Psoas muscle (tissue), 7 donors: ENCODE measurements at regions not wholly inside any gene's neighbourhood (a gene's known extent, or its start where the extent isn't known, plus 50 kb on each side); places are given as distances from the start of the nearest gene placed in this dataset.

Source experiments
- ATAC-seq, 4 donors: fragments of 200-7000 bp; cut with Tn5 transposase; one replicate each; pipeline ENCODE4 v1.9.1; 2020; ENCODE audit warnings: moderate library complexity in 3 of 4, mild to moderate bottlenecking in 2 of 4
- DNase-seq, 2 donors: peaks; one replicate each; pipeline ENCODE4 v3.0.0-alpha.2; 2020
- H3K27ac ChIP-seq: fragments of 200-600 bp; one replicate; pipeline ENCODE4 v1.8.0; 2022
- H3K27me3 ChIP-seq, 3 donors: fragments of 200-600 bp in 1 of 3; one replicate each; pipeline versions ENCODE4 v1.6.1 to v1.8.0; 2013 to 2022; ENCODE audit warnings: low read length in 2 of 3, mild to moderate bottlenecking in 2 of 3, moderate library complexity in 1 of 3; ENCODE audit not compliant: insufficient read depth in 3 of 3
- H3K36me3 ChIP-seq, 2 donors: fragments of 200-600 bp in 1 of 2; one replicate each; pipeline versions ENCODE4 v1.6.1 to v1.8.0; 2013 to 2022; ENCODE audit warnings: low read depth in 1 of 2, mild to moderate bottlenecking in 1 of 2, moderate library complexity in 1 of 2; ENCODE audit not compliant: insufficient read depth in 1 of 2
- H3K4me1 ChIP-seq: fragments of 200-600 bp; one replicate; pipeline ENCODE4 v1.8.0; 2022
- H3K4me3 ChIP-seq: fragments of 200-600 bp; one replicate; pipeline ENCODE4 v1.8.0; 2022; ENCODE audit warnings: mild to moderate bottlenecking
- H3K9me3 ChIP-seq: fragments of 200-600 bp; one replicate; pipeline ENCODE4 v1.8.0; 2022
- WGBS, 3 donors: extraction: QIAGEN DNeasy Blood & Tissue Kit; methylation state at CpG; one replicate each; pipeline versions ENCODE4 v1.1.6 to v1.1.7; 2013; 5-methylcytosine and 5-hydroxymethylcytosine counted together
- intact Hi-C, 2 donors: fragments of 100-400 bp; cut with DNase I; formaldehyde crosslinking; loops; one replicate each; pipeline versions ENCODE4 v1.11.0 to v1.14.2; 2022
- TF ChIP-seq, protein P1 (sequence below): fragments of 200-600 bp; IDR thresholded peaks from one replicate; pipeline ENCODE4 v1.8.0; 2022; ENCODE audit warnings: antibody characterized with exemption
- donor health status: healthy with polysubstance abuse.
- donor health status: DM: no; HTN: no; CAD: no; lungs with moderate emphysema.
- donor health status: Bipolar disorder and iron deficiency.
- donor health status: healthy.
- donor health status: DM: yes; HTN: yes; CAD: no.
- donor health status: DM: no; HTN: no; CAD: no.
- donor health status: DM: yes; HTN: yes; CAD: no.

GRCh38 chr10:88066319-88066718 is 202.9 kb downstream of the PTEN start:
- H3K9me3 ChIP-seq: no peaks in the 10 kb centered on the region
- H3K4me1 ChIP-seq: no peaks in the 10 kb centered on the region
- TF ChIP-seq, protein P1, sequence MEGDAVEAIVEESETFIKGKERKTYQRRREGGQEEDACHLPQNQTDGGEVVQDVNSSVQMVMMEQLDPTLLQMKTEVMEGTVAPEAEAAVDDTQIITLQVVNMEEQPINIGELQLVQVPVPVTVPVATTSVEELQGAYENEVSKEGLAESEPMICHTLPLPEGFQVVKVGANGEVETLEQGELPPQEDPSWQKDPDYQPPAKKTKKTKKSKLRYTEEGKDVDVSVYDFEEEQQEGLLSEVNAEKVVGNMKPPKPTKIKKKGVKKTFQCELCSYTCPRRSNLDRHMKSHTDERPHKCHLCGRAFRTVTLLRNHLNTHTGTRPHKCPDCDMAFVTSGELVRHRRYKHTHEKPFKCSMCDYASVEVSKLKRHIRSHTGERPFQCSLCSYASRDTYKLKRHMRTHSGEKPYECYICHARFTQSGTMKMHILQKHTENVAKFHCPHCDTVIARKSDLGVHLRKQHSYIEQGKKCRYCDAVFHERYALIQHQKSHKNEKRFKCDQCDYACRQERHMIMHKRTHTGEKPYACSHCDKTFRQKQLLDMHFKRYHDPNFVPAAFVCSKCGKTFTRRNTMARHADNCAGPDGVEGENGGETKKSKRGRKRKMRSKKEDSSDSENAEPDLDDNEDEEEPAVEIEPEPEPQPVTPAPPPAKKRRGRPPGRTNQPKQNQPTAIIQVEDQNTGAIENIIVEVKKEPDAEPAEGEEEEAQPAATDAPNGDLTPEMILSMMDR: no peak
- no peaks in the 10 kb centered on the region for H3K27me3 ChIP-seq
- DNase-seq (no peak), ATAC-seq (no peak)
- 71 to 83% (median 81%) methylated on average over 3 of the region's 3 CpGs for WGBS, 3 donors
- no peak overlapping the region for H3K27ac ChIP-seq
- no peaks in the 10 kb centered on the region for H3K36me3 ChIP-seq
- intact Hi-C loops: no loop called here
- no peak overlapping the region for H3K4me3 ChIP-seq

DNA sequence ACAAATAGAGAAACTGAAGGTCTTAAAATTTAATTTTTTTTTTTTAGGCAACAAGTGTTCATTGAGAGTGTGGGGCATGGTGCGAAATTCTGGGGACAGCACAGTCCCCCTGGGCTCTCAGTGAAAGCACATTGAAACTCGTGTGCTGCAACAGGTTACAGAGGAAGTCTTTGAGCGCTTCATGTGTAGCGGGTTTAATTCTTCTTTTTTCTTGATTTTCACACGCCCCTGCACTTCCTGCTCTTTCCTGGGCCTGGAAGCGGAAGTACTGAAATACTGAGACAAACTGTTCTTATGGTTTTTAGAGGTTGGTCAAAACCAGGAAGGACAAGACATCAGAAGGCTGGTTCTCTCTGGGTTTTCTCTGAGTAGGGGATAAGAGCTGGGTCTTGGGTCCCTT is 203.5 kb downstream of the PTEN start:
- Histone ChIP-seq H3K36me3 (no peaks in the 10 kb centered on the region), H3K4me3 (no peak overlapping the region), H3K27ac (no peak overlapping the region), H3K27me3 (no peaks in the 10 kb centered on the region), H3K9me3 (no peaks in the 10 kb centered on the region), H3K4me1 (no peaks in the 10 kb centered on the region)
- TF ChIP-seq, protein P1: no peak
- ATAC-seq (no peak), DNase-seq (no peak)
- 76 to 88% (median 81%) methylated on average over 6 of the region's 6 CpGs for WGBS, 3 donors
- intact Hi-C loops: no loop called here

- Histone ChIP-seq H3K36me3 (no peaks in the 10 kb centered on the region), H3K9me3 (no peaks in the 10 kb centered on the region), H3K4me1 (no peaks in the 10 kb centered on the region), H3K27me3 (no peaks in the 10 kb centered on the region), H3K4me3 (no peak overlapping the region), H3K27ac (no peak overlapping the region)
- DNase-seq (no peak), ATAC-seq (no peak)
- intact Hi-C loops: no loop called here
- TF ChIP-seq, protein P1: no peak
These were observed 204.3 kb downstream of the PTEN start for GRCh38 chr10:88067737-88068136.

DNA sequence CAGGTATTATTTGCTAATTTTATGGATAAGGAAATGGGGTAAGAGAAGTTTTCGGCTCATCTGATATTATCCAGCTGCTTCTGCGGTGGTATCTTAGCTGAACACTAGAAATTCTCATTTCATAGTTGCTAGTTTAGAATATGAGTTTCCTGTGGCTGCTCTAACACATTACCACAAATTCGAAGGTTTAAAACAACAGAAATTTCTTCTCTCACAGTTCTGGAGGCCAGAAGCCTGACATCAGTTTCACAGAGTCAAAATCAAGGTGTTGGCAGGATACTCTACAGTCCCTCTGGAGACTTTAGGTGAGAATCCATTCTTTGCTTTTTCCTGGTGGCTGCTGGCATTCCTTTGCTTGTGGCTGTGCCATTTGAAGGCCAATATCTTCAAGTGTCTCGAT is 205.9 kb downstream of the PTEN start:
- Histone ChIP-seq H3K4me3 (no peak overlapping the region), H3K27ac (no peak overlapping the region), H3K9me3 (no peaks in the 10 kb centered on the region), H3K36me3 (no peaks in the 10 kb centered on the region), H3K4me1 (no peaks in the 10 kb centered on the region), H3K27me3 (no peaks in the 10 kb centered on the region)
- intact Hi-C loops: no loop called here
- 90 to 97% (median 93%) methylated on average over 4 of the region's 4 CpGs for WGBS, 3 donors
- DNase-seq (no peak), ATAC-seq (no peak)
- TF ChIP-seq, protein P1: no peak

DNA sequence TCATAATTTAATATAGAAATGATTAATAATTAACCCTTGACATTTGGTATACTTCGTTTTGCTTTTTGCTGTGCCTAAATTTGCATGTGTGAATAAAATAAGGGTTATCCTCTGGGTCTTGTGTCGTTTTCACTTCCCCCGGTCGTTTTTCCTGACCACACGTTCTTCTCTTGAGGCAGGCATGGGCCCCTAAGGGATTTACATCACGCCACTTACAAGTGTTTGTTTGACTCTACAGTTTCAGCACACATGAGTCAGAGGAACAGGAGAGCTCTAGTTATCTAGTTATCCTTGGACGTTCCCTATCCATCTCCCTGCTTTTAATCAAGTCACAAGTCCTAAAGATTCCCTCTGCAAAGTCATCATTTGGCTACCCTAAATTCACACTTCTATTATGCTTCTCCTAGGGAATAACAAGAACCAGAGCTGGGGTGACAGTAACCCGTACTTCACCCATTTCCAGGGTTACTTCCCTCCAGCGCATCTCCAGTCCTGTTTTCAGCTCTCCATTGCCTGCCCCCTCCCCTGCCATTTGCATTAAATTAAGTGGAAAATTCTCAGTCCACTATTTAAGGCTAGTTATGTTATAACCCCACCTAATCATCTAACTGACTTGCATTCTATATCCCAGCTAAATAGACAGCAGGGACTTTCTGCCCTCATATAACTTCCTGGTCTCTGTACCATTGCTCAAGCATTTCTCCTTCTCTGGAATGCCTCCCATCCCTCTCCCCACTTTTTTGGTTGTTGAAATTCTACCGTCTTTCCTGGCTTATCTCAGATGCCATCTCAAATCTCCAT is 206.9 kb downstream of the PTEN start:
- Histone ChIP-seq H3K4me1 (no peaks in the 10 kb centered on the region), H3K27ac (no peak overlapping the region), H3K4me3 (no peak overlapping the region), H3K36me3 (no peaks in the 10 kb centered on the region), H3K27me3 (no peaks in the 10 kb centered on the region), H3K9me3 (no peaks in the 10 kb centered on the region)
- WGBS, 3 donors: 64 to 75% (median 74%) methylated on average over 10 of the region's 10 CpGs
- intact Hi-C loops: no loop called here
- no peak for DNase-seq
- ATAC-seq: no peak
- TF ChIP-seq, protein P1: no peak
